Skeletal muscle tissue (tissue), 3 donors: ENCODE measurements at regions not wholly inside any gene's neighbourhood (a gene's known extent, or its start where the extent isn't known, plus 50 kb on each side); places are given as distances from the start of the nearest gene placed in this dataset.

ENCODE experiments used
- H3K27ac ChIP-seq: one replicate; pipeline ENCODE4 v1.7.0; 2013; ENCODE audit warnings: mild to moderate bottlenecking, low read depth, low read length, inconsistent platforms
- H3K27me3 ChIP-seq, 3 donors: one replicate each; pipeline ENCODE4 v1.7.0; 2013; ENCODE audit warnings: low read length in 3 of 3; ENCODE audit not compliant: control insufficient read depth in 3 of 3, insufficient read depth in 3 of 3
- H3K36me3 ChIP-seq, 3 donors: one replicate each; pipeline ENCODE4 v1.7.0; 2013; ENCODE audit warnings: low read length in 3 of 3; ENCODE audit not compliant: control insufficient read depth in 3 of 3, insufficient read depth in 3 of 3
- H3K4me1 ChIP-seq, 3 donors: one replicate each; pipeline ENCODE4 v1.7.0; 2013; ENCODE audit warnings: low read length in 3 of 3, mild to moderate bottlenecking in 3 of 3; ENCODE audit not compliant: control insufficient read depth in 3 of 3, insufficient read depth in 3 of 3
- H3K4me3 ChIP-seq, 3 donors: one replicate each; pipeline ENCODE4 v1.7.0; 2013; ENCODE audit warnings: low read length in 3 of 3
- H3K9ac ChIP-seq, 3 donors: one replicate each; pipeline ENCODE4 v1.7.0; 2013; ENCODE audit warnings: low read length in 3 of 3, mild to moderate bottlenecking in 3 of 3, moderate library complexity in 2 of 3, low read depth in 1 of 3
- H3K9me3 ChIP-seq, 3 donors: one replicate each; pipeline ENCODE4 v1.7.0; 2013; ENCODE audit warnings: low read length in 3 of 3; ENCODE audit not compliant: control insufficient read depth in 3 of 3
- donor health status: Osteomylitis.

- no peak overlapping the region for H3K4me3 ChIP-seq
- peaks cover 7 to 24% (median 13%) of the 10 kb centered on the region in 3 donors for H3K27me3 ChIP-seq
- H3K4me1 ChIP-seq = no peaks in the 10 kb centered on the region
- H3K9me3 ChIP-seq = no peaks in the 10 kb centered on the region
- H3K27ac ChIP-seq = no peak overlapping the region
- no peaks in the 10 kb centered on the region for H3K36me3 ChIP-seq
- no peak overlapping the region for H3K9ac ChIP-seq
Observed at GRCh38 chr18:47558110-47558750, 306.8 kb upstream of the SKOR2 start.

DNA sequence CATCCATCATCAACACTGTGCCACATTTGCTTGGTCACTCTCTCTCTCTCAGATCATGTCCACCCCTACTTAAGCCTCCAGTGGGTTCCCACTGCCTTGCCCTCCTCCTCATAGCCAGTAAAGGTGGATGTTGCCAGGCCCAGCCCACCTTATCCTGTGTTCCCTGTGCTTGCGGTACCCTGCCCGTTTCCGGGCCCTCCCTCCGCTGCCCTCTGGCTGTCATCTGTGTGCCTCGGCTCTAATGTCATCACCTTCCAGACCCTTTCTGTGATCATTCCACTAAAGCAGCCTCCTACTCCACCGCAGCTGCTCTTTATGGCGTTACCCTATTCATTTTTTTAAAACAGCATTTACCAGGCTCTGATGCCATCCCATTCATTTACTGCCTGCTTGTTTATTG lies 305.7 kb upstream of the SKOR2 start:
- H3K4me3 ChIP-seq = no peak overlapping the region
- no peak overlapping the region for H3K9ac ChIP-seq
- no peaks in the 10 kb centered on the region for H3K9me3 ChIP-seq
- H3K4me1 ChIP-seq = no peaks in the 10 kb centered on the region
- H3K27ac ChIP-seq = no peak overlapping the region
- no peaks in the 10 kb centered on the region for H3K36me3 ChIP-seq
- H3K27me3 ChIP-seq = peaks cover 7 to 24% (median 13%) of the 10 kb centered on the region in 3 donors

DNA sequence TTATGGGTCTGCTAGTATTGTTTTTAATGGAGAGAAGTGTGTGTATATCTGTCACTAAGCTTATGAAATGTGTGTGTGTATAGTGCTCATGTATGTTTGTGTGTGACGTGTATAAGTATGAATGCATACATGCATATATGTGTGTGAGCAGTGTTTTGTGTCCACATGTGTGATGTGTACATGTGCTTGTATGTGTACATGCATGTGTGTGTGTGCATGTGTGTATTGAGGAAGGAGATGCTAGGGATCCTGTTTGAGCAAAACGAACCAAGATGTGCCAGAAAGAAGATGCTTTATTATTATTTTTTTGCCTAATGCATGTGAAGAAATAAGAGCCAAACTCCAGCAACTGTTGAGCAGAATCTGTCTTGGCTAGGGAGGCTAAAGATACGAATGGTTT lies 301.3 kb upstream of the SKOR2 start:
- Histone ChIP-seq H3K36me3 (no peaks in the 10 kb centered on the region), H3K27ac (no peak overlapping the region), H3K27me3 (peaks cover 0 to 3% (median 1%) of the 10 kb centered on the region in 3 donors), H3K9ac (no peak overlapping the region), H3K4me1 (no peaks in the 10 kb centered on the region), H3K4me3 (no peak overlapping the region), H3K9me3 (no peaks in the 10 kb centered on the region)

GRCh38 chr18:47550611-47551010 lies 299.2 kb upstream of the SKOR2 start:
- Histone ChIP-seq H3K27ac (no peak overlapping the region), H3K27me3 (peaks cover 2 to 3% (median 2%) of the 10 kb centered on the region in 3 donors), H3K36me3 (no peaks in the 10 kb centered on the region), H3K9me3 (no peaks in the 10 kb centered on the region), H3K9ac (no peak overlapping the region), H3K4me3 (no peak overlapping the region), H3K4me1 (no peaks in the 10 kb centered on the region)

DNA sequence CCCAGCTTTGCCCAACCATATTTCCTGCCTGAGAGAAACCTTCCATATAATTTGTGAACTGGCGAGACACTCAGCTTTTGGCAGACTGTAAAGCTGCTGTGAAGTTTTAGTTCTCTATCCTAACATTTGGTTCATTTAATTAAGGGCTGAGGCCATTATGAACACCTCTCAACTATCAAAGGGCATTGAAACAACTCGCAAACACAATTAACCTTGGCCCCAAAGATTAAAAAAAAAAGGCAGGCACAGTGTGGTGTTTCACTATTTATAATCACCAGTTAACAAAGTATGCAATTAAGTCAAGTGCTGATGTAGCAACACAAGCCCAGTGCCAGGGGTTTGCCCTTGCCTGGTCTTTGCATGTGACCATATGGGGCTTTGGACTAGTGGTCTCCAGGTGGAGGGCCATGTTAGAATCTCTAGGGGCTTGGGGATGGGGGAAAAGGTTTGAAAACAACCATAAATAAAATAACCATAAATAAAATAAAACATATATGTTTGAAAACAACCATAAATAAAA lies 297.6 kb upstream of the SKOR2 start:
- H3K27ac ChIP-seq = no peak overlapping the region
- H3K9ac ChIP-seq = no peak overlapping the region
- H3K27me3 ChIP-seq = peaks cover 2 to 5% (median 3%) of the 10 kb centered on the region in 3 donors
- H3K9me3 ChIP-seq = no peaks in the 10 kb centered on the region
- no peaks in the 10 kb centered on the region for H3K36me3 ChIP-seq
- no peak overlapping the region for H3K4me3 ChIP-seq
- no peaks in the 10 kb centered on the region for H3K4me1 ChIP-seq

DNA sequence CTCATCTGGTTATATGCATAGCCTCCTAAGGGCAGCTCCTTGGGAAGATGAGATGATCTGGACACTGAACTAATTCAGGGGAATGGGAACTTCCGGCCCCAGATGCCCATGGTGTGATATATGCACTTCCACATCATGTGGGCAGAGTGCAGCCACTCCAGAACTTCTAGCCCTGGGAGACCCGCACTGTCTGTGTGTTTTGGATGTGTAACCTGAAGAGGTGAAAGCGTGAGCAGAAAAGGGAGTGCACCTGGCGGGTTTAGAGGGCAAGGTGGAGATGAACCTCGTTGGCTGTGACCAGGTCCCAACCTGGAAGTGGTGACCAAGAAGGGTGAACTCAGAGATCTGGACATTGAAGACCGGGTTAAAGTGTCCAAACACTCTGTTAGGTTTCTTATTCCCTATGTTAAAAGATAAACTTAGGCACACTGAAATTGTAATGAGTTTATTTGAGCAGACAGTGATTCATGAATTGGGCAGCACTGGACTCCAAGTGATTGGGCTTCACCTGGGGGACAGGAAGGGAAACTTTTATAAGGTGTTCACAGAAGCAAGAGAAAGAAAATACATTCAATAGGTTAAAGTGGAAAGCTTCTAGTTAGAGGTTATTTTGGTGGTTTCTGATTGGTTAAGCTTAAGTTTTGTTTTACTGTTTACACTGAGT lies 296.2 kb upstream of the SKOR2 start:
- Histone ChIP-seq H3K36me3 (no peaks in the 10 kb centered on the region), H3K4me1 (no peaks in the 10 kb centered on the region), H3K4me3 (no peak overlapping the region), H3K9me3 (no peaks in the 10 kb centered on the region), H3K27ac (no peak overlapping the region), H3K27me3 (peaks cover 2 to 5% (median 3%) of the 10 kb centered on the region in 3 donors), H3K9ac (no peak overlapping the region)

DNA sequence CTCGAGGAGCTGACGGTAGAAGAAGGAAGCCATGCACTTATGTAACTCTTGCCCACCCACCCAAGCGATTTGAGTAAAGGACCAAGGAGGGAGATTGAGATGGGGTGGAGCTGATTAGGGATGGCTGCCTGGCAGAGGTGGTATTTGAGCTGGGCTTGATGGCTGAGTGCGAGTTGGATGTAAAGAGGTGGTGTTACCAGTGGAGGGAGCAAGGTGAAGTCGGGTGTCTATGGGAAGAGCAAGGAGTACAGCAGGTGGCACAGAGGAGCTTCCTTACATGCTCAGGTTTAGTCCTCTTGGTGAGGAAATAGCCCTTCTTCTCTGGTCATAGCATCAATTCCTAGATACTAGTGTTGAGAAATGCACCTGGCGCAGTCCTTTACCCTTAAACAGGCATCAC lies 294.2 kb upstream of the SKOR2 start:
- no peaks in the 10 kb centered on the region for H3K36me3 ChIP-seq
- H3K27ac ChIP-seq = no peak overlapping the region
- H3K9ac ChIP-seq = no peak overlapping the region
- no peak overlapping the region for H3K4me3 ChIP-seq
- peaks cover 0 to 5% (median 3%) of the 10 kb centered on the region in 3 donors for H3K27me3 ChIP-seq
- no peaks in the 10 kb centered on the region for H3K4me1 ChIP-seq
- no peaks in the 10 kb centered on the region for H3K9me3 ChIP-seq

DNA sequence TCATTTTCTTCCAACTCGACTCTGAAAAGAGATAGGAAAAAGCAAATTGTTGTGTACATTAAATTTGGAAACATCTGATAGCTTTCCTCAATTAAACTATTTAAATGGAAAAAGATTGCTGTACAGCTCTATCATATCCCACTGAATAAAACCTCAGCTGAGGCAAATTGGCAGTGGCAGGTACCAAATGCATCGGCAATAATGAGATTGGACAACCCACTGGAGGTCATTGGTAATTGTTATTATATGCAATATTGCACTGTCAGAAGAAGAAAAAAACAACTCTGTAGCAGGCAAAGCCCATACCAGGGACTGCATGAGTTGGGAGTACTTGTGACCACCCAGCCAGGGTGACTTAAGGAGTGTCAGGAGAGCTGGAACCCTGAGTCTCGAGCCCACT lies 291.6 kb upstream of the SKOR2 start:
- Histone ChIP-seq H3K36me3 (no peaks in the 10 kb centered on the region), H3K4me3 (no peak overlapping the region), H3K9me3 (no peaks in the 10 kb centered on the region), H3K27ac (no peak overlapping the region), H3K9ac (no peak overlapping the region), H3K27me3 (peaks cover 0 to 5% (median 3%) of the 10 kb centered on the region in 3 donors), H3K4me1 (no peaks in the 10 kb centered on the region)

DNA sequence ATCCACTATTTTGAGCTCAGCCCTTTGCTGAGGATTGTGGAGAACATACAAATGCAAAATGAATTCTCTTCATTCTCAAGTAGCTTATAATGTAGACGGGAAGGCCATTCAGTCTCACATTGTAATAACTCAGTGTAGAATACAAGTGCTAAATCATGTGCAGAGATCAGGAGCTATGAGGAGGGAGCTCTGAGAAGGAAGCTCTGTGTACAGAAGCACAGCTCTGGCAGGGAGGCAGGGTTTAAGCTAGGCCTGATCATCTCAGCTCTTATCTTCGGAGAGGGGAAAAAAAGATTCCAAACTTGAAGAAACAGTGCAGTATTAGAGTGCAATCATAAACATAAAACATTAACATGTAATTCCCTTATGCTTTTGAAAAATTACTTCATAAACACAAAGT lies 291.1 kb upstream of the SKOR2 start:
- no peak overlapping the region for H3K9ac ChIP-seq
- no peak overlapping the region for H3K27ac ChIP-seq
- H3K4me3 ChIP-seq = no peak overlapping the region
- H3K9me3 ChIP-seq = no peaks in the 10 kb centered on the region
- H3K27me3 ChIP-seq = peaks cover 0 to 5% (median 3%) of the 10 kb centered on the region in 3 donors
- H3K36me3 ChIP-seq = no peaks in the 10 kb centered on the region
- no peaks in the 10 kb centered on the region for H3K4me1 ChIP-seq

GRCh38 chr18:47531717-47532116 lies 280.3 kb upstream of the SKOR2 start:
- Histone ChIP-seq H3K9ac (no peak overlapping the region), H3K27me3 (peaks cover 23 to 27% (median 24%) of the 10 kb centered on the region in 3 donors), H3K4me1 (no peaks in the 10 kb centered on the region), H3K27ac (no peak overlapping the region), H3K4me3 (no peak overlapping the region), H3K9me3 (no peaks in the 10 kb centered on the region), H3K36me3 (no peaks in the 10 kb centered on the region)
